ENCODE measurements at regions not wholly inside any gene's neighbourhood (a gene's known extent, or its start where the extent isn't known, plus 50 kb on each side); places are given as distances from the start of the nearest gene placed in this dataset.

- no peak for TF ChIP-seq CTCF (IDR thresholded peaks at IDR 0.05)
- TF ChIP-seq POLR2A (IDR thresholded peaks at IDR 0.05), result no peak
Measured at GRCh38 chr21:27572696-27573095, 605.8 kb upstream of the ADAMTS5 start.

Measured in uterus (tissue), 2 donors.